ENCODE measurements at regions not wholly inside any gene's neighbourhood (a gene's known extent, or its start where the extent isn't known, plus 50 kb on each side); places are given as distances from the start of the nearest gene placed in this dataset.

GRCh38 chrX:120768254-120768653, 107.4 kb downstream of the CT47B1 start:
- Mint-ChIP-seq H3K36me3 (no peaks in the 10 kb centered on the region), H3K4me1 (peaks cover 21% of the 10 kb centered on the region), H3K27ac (no peak overlapping the region), H3K9me3 (no peaks in the 10 kb centered on the region), H3K4me3 (no peak overlapping the region), H3K27me3 (ENCODE audit: low read depth in 3 of 3) (peaks cover 0 to 5% (median 0%) of the 10 kb centered on the region in 3 donors)
- H3K9ac ChIP-seq (ENCODE audit: insufficient read depth, low read length, poor library complexity, severe bottlenecking), result no peak overlapping the region
- no peaks in the 10 kb centered on the region for H3K79me2 ChIP-seq (ENCODE audit: insufficient read depth, low read length)
- no peak for DNase-seq
- no peaks in the 10 kb centered on the region for H3K36me3 ChIP-seq (replicated peaks in 1 of 2; ENCODE audit: control insufficient read depth in 1 of 2, insufficient read depth in 2 of 2, low read length in 2 of 2)
- H3K4me3 ChIP-seq (replicated peaks in 1 of 3; ENCODE audit: low read depth in 2 of 3, low read length in 3 of 3), result no peak overlapping the region
- peaks cover 0 to 12% of the 10 kb centered on the region in 2 donors for H3K4me1 ChIP-seq (ENCODE audit: control insufficient read depth in 1 of 2, insufficient read depth in 2 of 2, low read length in 2 of 2)
- H4K20me1 ChIP-seq (ENCODE audit: insufficient read depth, low read length), result no peaks in the 10 kb centered on the region
- WGBS (ENCODE audit: insufficient coverage), result no CpG with 5 or more reads among the region's 1 CpG
- no peak overlapping the region for H3K4me2 ChIP-seq (replicated peaks; ENCODE audit: extremely low read depth, low read length, poor library complexity, severe bottlenecking)
- H2AFZ ChIP-seq (ENCODE audit: insufficient read depth, low read depth, low read length, poor library complexity, severe bottlenecking), result no peak overlapping the region
- H3K27ac ChIP-seq (ENCODE audit: low read depth in 1 of 2, low read length in 2 of 2), result no peak overlapping the region
- no peaks in the 10 kb centered on the region for H3K27me3 ChIP-seq (ENCODE audit: control insufficient read depth in 2 of 2, insufficient read depth in 2 of 2, low read length in 2 of 2)
- no peaks in the 10 kb centered on the region for H3K9me3 ChIP-seq (replicated peaks in 1 of 2; ENCODE audit: control insufficient read depth in 1 of 2, insufficient read depth in 1 of 2, low read length in 2 of 2)
- intact Hi-C loops (cut with micrococcal nuclease), result no loop called here
- TF ChIP-seq, protein P1, sequence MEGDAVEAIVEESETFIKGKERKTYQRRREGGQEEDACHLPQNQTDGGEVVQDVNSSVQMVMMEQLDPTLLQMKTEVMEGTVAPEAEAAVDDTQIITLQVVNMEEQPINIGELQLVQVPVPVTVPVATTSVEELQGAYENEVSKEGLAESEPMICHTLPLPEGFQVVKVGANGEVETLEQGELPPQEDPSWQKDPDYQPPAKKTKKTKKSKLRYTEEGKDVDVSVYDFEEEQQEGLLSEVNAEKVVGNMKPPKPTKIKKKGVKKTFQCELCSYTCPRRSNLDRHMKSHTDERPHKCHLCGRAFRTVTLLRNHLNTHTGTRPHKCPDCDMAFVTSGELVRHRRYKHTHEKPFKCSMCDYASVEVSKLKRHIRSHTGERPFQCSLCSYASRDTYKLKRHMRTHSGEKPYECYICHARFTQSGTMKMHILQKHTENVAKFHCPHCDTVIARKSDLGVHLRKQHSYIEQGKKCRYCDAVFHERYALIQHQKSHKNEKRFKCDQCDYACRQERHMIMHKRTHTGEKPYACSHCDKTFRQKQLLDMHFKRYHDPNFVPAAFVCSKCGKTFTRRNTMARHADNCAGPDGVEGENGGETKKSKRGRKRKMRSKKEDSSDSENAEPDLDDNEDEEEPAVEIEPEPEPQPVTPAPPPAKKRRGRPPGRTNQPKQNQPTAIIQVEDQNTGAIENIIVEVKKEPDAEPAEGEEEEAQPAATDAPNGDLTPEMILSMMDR (IDR thresholded peaks at IDR 0.05), result no peak

DNA sequence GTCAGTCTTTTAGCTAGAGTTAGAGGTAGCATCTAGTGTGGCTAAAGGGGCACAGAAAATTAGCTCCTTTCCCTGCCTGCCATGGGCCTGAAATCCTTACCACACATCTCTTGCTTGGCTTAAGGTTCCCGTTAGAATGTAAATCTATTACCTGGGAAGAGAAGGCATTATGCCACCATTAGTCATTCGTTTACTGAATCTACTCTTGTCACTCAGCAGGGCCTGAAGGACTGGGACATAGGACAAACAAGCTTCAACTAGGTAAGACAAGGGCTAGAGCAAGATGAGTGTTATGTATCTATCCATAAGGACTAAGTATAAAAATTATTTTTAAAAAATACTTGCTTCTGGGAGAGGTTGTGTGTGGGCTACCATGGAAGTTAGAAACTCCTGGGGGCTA, 112.4 kb downstream of the CT47B1 start:
- Histone ChIP-seq H3K79me2 (ENCODE audit: insufficient read depth, low read length) (no peaks in the 10 kb centered on the region), H3K4me1 (ENCODE audit: control insufficient read depth in 1 of 2, insufficient read depth in 2 of 2, low read length in 2 of 2) (no peaks in the 10 kb centered on the region), H3K27me3 (ENCODE audit: control insufficient read depth in 2 of 2, insufficient read depth in 2 of 2, low read length in 2 of 2) (no peaks in the 10 kb centered on the region), H3K4me3 (replicated peaks in 1 of 3; ENCODE audit: low read depth in 2 of 3, low read length in 3 of 3) (no peak overlapping the region), H3K9ac (ENCODE audit: insufficient read depth, low read length, poor library complexity, severe bottlenecking) (no peak overlapping the region), H3K4me2 (replicated peaks; ENCODE audit: extremely low read depth, low read length, poor library complexity, severe bottlenecking) (no peak overlapping the region), H3K27ac (ENCODE audit: low read depth in 1 of 2, low read length in 2 of 2) (no peak overlapping the region), H3K9me3 (replicated peaks in 1 of 2; ENCODE audit: control insufficient read depth in 1 of 2, insufficient read depth in 1 of 2, low read length in 2 of 2) (no peaks in the 10 kb centered on the region), H3K36me3 (replicated peaks in 1 of 2; ENCODE audit: control insufficient read depth in 1 of 2, insufficient read depth in 2 of 2, low read length in 2 of 2) (no peaks in the 10 kb centered on the region), H2AFZ (ENCODE audit: insufficient read depth, low read depth, low read length, poor library complexity, severe bottlenecking) (no peak overlapping the region), H4K20me1 (ENCODE audit: insufficient read depth, low read length) (no peaks in the 10 kb centered on the region)
- Mint-ChIP-seq H3K36me3 (no peaks in the 10 kb centered on the region), H3K4me3 (no peak overlapping the region), H3K4me1 (no peaks in the 10 kb centered on the region), H3K27me3 (ENCODE audit: low read depth in 3 of 3) (peaks cover 0 to 12% (median 0%) of the 10 kb centered on the region in 3 donors), H3K27ac (no peak overlapping the region), H3K9me3 (peaks cover 0 to 1% (median 0%) of the 10 kb centered on the region in 7 donors)
- no CpG with 5 or more reads among the region's 2 CpGs for WGBS (ENCODE audit: insufficient coverage)
- intact Hi-C loops (cut with micrococcal nuclease), result no loop called here
- no peak for DNase-seq
- TF ChIP-seq, protein P1 (IDR thresholded peaks at IDR 0.05), result no peak

Data from CD14-positive monocyte (primary cell).